Panc1 (cell line): ENCODE measurements at regions not wholly inside any gene's neighbourhood (a gene's known extent, or its start where the extent isn't known, plus 50 kb on each side); places are given as distances from the start of the nearest gene placed in this dataset.

Source experiments
- ATAC-seq: fragments of 200-7000 bp; cut with Tn5 transposase; 2 replicates; pipeline ENCODE4 v1.9.1; 2020; ENCODE audit warnings: mild to moderate bottlenecking, moderate library complexity
- BruUV-seq: library from RNA; stranded (reverse); fragments of 400-500 nt; replicated peaks from 2 replicates; lab custom pipeline; 2021; lab: Mats Ljungman, UMichigan
- CTCF ChIA-PET: fragments of 300-600 bp; sonication (Branson Sonifier 250); formaldehyde crosslinking; loops from one replicate; lab custom pipeline; 2022; ENCODE audit warnings: antibody characterized with exemption; lab: Charles Lee
- POLR2A ChIA-PET: fragments of 300-600 bp; sonication (Branson Sonifier 250); formaldehyde crosslinking; loops from one replicate; lab custom pipeline; 2022; ENCODE audit warnings: antibody characterized with exemption; lab: Charles Lee
- DNase-seq: peaks from one replicate; pipeline ENCODE4 v3.0.0-alpha.2; 2010; ENCODE audit warnings: low read depth, low spot score
- H3K27ac ChIP-seq: 2 replicates; pipeline ENCODE4 v1.5.1; 2011; ENCODE audit warnings: mild to moderate bottlenecking, low read length, inconsistent platforms
- H3K27me3 ChIP-seq: fragments of 200-500 bp; sonication (Bioruptor generic); 2 replicates; pipeline ENCODE4 v1.6.0; 2014; ENCODE audit warnings: low read length, inconsistent platforms; ENCODE audit not compliant: control insufficient read depth, insufficient read depth
- H3K36me3 ChIP-seq: fragments of 200-500 bp; sonication (Bioruptor generic); 2 replicates; pipeline ENCODE4 v1.5.1; 2014; ENCODE audit warnings: inconsistent platforms, mild to moderate bottlenecking, low read length, moderate library complexity; ENCODE audit not compliant: control insufficient read depth, insufficient read depth
- H3K4me1 ChIP-seq: 2 replicates; pipeline ENCODE4 v1.5.1; 2011; ENCODE audit warnings: inconsistent platforms, mild to moderate bottlenecking, low read length, moderate library complexity; ENCODE audit not compliant: control insufficient read depth, insufficient read depth
- H3K4me3 ChIP-seq, 2 experiments: 2 replicates each; pipeline ENCODE4 v1.5.1; 2011 to 2012; ENCODE audit warnings: low read depth in 2 of 2, low read length in 2 of 2, mild to moderate bottlenecking in 2 of 2, inconsistent platforms in 1 of 2, moderate library complexity in 1 of 2
- H3K9me3 ChIP-seq: fragments of 200-500 bp; sonication (Bioruptor generic); 2 replicates; pipeline ENCODE4 v1.5.1; 2014; ENCODE audit warnings: low read depth, mild to moderate bottlenecking, inconsistent platforms, low read length, moderate library complexity; ENCODE audit not compliant: control insufficient read depth, insufficient read depth
- POLR2AphosphoS5 ChIP-seq: IDR thresholded peaks from 2 replicates; pipeline ENCODE4 v1.6.1; 2012; ENCODE audit warnings: mild to moderate bottlenecking, low read depth, low read length, moderate library complexity
- SIN3A ChIP-seq: IDR thresholded peaks from 2 replicates; pipeline ENCODE4 v1.6.1; 2012; ENCODE audit warnings: low read depth, mild to moderate bottlenecking, low read length, moderate library complexity, borderline replicate concordance; ENCODE audit not compliant: insufficient read depth
- TCF7L2 ChIP-seq: IDR thresholded peaks from 2 replicates; pipeline ENCODE4 v1.6.1; 2011; ENCODE audit warnings: mild to moderate bottlenecking, low read depth, low read length, inconsistent platforms
- in situ Hi-C: cut with HindIII; loops from 2 replicates; pipeline ENCODE4 v1.10.0; 2016; ENCODE audit warnings: low sequenced_read_pairs, low pct_unique_long_range_greater_than_20kb
- intact Hi-C: fragments of 100-400 bp; cut with micrococcal nuclease; formaldehyde crosslinking; loops from one replicate; pipeline ENCODE4 v1.10.0; 2022; ENCODE audit not compliant: unreplicated experiment
- TF ChIP-seq, protein P1 (sequence below): fragments of 450-650 bp; IDR thresholded peaks from 2 replicates; pipeline ENCODE4 v1.5.1; 2017; ENCODE audit warnings: mild to moderate bottlenecking
- TF ChIP-seq, protein P2 (sequence below), 2 experiments: IDR thresholded peaks; 2 replicates each; pipeline ENCODE4 v1.6.1; 2011 to 2012; ENCODE audit warnings: low read depth in 2 of 2, control low read depth in 1 of 2, low read length in 1 of 2, mild to moderate bottlenecking in 1 of 2, moderate library complexity in 1 of 2; ENCODE audit not compliant: insufficient read depth in 1 of 2

- ChIA-PET POLR2A (no interaction called here), CTCF (no interaction called here)
- DNase-seq (no peak), ATAC-seq (no peak)
- Histone ChIP-seq H3K27me3 (no peaks in the 10 kb centered on the region), H3K36me3 (no peaks in the 10 kb centered on the region), H3K4me1 (no peaks in the 10 kb centered on the region), H3K4me3 (no peak overlapping the region), H3K9me3 (no peaks in the 10 kb centered on the region), H3K27ac (no peak overlapping the region)
- intact Hi-C loops (no loop called here), in situ Hi-C loops (no loop called here)
- no TSS peak for BruUV-seq
- TF ChIP-seq, protein P1, sequence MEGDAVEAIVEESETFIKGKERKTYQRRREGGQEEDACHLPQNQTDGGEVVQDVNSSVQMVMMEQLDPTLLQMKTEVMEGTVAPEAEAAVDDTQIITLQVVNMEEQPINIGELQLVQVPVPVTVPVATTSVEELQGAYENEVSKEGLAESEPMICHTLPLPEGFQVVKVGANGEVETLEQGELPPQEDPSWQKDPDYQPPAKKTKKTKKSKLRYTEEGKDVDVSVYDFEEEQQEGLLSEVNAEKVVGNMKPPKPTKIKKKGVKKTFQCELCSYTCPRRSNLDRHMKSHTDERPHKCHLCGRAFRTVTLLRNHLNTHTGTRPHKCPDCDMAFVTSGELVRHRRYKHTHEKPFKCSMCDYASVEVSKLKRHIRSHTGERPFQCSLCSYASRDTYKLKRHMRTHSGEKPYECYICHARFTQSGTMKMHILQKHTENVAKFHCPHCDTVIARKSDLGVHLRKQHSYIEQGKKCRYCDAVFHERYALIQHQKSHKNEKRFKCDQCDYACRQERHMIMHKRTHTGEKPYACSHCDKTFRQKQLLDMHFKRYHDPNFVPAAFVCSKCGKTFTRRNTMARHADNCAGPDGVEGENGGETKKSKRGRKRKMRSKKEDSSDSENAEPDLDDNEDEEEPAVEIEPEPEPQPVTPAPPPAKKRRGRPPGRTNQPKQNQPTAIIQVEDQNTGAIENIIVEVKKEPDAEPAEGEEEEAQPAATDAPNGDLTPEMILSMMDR: no peak
- TF ChIP-seq POLR2AphosphoS5 (no peak), TCF7L2 (no peak), SIN3A (no peak)
- TF ChIP-seq, protein P2, sequence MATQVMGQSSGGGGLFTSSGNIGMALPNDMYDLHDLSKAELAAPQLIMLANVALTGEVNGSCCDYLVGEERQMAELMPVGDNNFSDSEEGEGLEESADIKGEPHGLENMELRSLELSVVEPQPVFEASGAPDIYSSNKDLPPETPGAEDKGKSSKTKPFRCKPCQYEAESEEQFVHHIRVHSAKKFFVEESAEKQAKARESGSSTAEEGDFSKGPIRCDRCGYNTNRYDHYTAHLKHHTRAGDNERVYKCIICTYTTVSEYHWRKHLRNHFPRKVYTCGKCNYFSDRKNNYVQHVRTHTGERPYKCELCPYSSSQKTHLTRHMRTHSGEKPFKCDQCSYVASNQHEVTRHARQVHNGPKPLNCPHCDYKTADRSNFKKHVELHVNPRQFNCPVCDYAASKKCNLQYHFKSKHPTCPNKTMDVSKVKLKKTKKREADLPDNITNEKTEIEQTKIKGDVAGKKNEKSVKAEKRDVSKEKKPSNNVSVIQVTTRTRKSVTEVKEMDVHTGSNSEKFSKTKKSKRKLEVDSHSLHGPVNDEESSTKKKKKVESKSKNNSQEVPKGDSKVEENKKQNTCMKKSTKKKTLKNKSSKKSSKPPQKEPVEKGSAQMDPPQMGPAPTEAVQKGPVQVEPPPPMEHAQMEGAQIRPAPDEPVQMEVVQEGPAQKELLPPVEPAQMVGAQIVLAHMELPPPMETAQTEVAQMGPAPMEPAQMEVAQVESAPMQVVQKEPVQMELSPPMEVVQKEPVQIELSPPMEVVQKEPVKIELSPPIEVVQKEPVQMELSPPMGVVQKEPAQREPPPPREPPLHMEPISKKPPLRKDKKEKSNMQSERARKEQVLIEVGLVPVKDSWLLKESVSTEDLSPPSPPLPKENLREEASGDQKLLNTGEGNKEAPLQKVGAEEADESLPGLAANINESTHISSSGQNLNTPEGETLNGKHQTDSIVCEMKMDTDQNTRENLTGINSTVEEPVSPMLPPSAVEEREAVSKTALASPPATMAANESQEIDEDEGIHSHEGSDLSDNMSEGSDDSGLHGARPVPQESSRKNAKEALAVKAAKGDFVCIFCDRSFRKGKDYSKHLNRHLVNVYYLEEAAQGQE (IDR thresholded peaks at IDR 0.05; ENCODE audit: insufficient read depth in 1 of 2, low read depth in 2 of 2, low read length in 1 of 2): no peak
Observed at GRCh38 chr4:129189630-129190029, 93.7 kb downstream of the C4orf33 start.

DNA sequence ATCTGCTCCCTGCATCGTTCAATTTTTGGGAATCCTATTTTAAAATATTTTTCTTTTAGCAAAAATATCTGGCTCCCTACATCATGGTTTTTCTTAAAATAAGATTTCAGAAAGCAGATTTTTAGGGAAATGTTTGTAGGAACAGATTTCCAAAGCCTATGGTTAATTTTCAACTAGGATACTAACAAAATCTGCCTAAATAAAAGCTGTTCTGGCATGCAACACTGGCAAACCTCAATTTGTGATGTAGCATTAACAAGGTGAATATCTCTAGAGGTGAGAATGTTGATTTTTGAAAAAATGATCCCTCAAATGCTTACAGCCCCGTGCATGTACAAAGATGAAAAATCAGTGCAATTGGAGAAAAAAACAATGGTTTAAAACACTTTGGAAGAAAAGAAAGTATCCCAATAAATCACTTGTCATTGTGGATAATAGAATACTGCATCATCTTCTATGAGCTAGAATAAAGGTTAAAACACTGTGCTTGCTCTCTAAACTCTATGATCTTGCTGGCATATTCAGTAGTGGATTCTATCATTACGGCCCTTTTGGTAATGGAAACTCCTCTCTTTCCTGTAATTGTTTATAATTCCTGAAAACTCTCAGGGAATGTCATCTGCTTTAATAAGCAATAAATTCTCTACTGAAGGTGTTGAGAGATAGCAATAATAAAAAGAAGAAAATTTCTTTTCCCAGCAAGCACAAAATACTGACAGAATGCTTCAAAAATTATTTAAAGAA, 97.6 kb downstream of the C4orf33 start:
- no peaks in the 10 kb centered on the region for H3K27me3 ChIP-seq
- no peaks in the 10 kb centered on the region for H3K4me1 ChIP-seq
- no TSS peak for BruUV-seq
- ChIA-PET CTCF (no interaction called here), POLR2A (no interaction called here)
- no peak for DNase-seq
- no peak overlapping the region for H3K4me3 ChIP-seq
- no peaks in the 10 kb centered on the region for H3K9me3 ChIP-seq
- no peak overlapping the region for H3K27ac ChIP-seq
- no peak for TF ChIP-seq SIN3A
- TF ChIP-seq, protein P1: no peak
- H3K36me3 ChIP-seq: no peaks in the 10 kb centered on the region
- in situ Hi-C loops: no loop called here
- ATAC-seq: no peak
- intact Hi-C loops: no loop called here
